Dermis microvascular lymphatic vessel endothelial cell (primary cell): ENCODE measurements at regions not wholly inside any gene's neighbourhood (a gene's known extent, or its start where the extent isn't known, plus 50 kb on each side); places are given as distances from the start of the nearest gene placed in this dataset.
A peak's percentile ranks its signal among the peaks of the same experiment; 100 is the strongest.

Source experiments
- DNase-seq, 2 donors: peaks; one replicate each; pipeline versions ENCODE4 v3.0.0 to v3.0.0-alpha.2; 2010; ENCODE audit warnings: low read depth in 2 of 2

DNA sequence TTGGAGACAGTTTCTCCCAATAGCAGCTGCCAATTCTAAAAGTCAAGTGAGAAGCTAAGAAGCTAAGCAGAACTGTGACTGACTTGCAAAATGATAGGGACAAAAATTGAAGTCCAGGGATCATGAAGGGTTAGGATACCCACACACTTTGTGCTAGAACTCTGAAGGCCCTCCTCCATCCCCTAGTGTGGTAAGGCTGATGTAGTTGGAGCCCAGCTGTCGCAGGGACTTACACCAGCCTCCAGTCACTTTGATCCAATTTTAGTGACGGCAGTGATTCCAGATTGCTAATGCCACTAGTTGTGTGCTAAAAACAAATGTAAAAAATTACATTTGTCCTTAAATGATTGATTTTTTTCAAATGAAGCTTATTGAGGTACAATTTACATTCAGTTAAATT lies 742.7 kb upstream of the ZNF608 start:
- DNase-seq = no peak

- DNase-seq = no peak
Observed at GRCh38 chr5:125491986-125492492, 745.6 kb upstream of the ZNF608 start.

- no peak for DNase-seq
Observed at GRCh38 chr5:125492977-125493376, 746.5 kb upstream of the ZNF608 start.

DNA sequence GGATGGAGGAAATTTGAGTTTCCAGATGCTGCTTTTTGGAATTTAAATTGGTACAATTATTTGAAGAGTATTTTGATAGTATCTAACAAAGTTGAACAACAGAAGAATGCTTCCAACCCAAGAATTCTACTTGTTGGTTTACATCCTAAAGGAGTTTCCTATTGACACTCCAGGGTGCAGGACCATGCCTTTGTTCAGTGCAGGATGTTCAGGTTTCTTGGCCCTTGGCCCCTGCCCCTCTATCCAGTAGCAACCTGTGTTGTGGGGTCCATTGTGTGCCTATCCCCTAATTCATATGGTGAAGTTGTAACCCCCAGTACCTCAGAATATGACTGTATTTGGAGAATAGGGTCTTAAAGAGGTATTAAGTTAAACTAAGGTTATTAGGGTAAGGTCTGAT lies 750.0 kb upstream of the ZNF608 start:
- DNase-seq = no peak

GRCh38 chr5:125497651-125498050 lies 751.2 kb upstream of the ZNF608 start:
- DNase-seq = no peak

GRCh38 chr5:125499636-125500332 lies 753.3 kb upstream of the ZNF608 start:
- no peak for DNase-seq

- no peak for DNase-seq
Observed at GRCh38 chr5:125501396-125501795, 755.0 kb upstream of the ZNF608 start.

DNA sequence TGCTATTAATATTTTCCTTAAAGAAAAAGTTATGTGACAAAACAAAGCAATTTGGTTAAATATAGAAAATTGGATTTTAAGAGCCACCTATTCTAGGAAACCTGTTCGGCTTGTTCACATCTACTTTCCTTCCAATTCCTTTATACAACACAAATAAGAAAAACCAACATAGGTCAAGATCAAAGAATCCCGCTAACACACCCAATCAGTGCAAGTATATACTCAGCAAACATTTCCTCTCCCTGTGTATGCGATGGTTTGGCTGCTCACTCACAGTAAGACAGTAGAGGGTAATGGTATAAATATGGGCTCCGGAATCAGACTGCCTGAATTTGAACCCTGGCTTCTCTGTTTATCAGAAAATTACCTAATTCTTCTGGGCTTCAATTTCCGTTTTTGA lies 757.5 kb upstream of the ZNF608 start:
- no peak for DNase-seq

DNA sequence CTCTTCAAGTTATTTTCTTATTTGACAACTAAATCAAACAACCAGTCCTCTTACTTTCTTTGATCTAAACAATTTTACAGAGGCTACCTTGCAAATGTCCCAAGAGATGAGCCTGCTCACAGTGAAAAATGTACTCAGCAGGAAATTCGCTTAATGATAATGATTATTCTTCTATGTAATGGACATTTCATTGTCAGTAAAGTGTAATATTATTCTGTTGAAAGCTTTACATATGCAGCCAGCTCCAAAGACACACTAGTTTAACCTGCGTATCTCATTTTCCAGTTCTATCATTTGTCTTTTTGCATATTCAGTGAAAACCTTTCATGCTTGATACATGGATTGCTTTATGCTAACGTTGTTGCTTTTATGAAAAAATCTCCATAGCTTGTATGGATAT lies 758.7 kb upstream of the ZNF608 start:
- no peak for DNase-seq

DNA sequence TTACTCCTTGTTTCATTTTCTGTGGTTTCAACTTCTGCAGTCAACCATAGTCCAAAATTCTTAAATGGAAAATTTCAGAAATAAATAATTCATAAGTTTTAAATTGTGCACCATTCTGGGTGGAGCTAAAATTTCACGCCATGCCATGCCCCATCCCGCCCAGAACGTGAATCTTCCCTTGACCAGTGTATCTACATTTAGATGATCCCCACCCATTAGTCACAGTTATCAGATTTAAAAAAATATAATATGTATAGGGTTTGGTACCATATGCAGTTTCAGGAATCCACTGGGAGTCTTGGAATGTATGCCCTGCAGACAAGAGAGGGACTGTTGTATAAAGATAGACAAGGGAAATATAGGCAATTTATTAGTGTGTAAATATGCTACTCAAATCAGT lies 759.7 kb upstream of the ZNF608 start:
- no peak for DNase-seq

DNA sequence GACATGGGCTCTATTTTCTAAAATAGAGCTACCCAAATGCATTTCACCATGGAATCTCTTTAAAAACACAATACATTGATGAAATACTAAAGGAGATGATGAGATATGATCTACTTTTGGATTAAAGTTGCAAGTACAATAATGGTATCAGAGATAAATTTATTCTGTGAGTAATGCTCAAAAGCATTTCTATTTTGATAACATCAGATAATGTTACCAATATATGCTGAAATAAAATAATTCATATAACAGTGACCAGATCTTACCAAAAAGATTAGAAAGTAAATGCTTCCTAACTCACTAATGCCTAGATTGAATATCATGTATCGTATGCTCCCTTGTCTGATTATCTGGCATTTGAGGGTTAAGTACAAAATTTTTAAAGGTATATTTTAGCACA lies 761.8 kb upstream of the ZNF608 start:
- no peak for DNase-seq

DNA sequence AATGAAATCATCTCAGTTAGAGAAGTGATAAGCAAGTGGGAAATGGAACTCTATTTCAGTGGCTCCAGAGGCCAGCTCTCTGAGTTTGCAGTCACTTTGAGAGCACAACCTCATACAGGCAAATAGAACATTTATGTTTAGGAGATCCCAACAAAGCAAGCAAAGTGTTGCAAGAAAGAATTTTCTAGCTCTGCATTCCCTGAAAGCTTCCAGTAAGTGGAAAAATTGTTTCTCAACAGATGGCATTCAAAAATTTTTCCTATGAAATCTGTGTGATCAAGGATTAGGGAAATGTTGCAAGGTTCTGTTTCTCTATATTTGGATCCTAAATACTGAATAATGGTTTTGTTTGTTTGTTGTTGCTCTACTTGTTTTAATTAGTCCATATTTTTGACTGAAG lies 764.2 kb upstream of the ZNF608 start:
- no peak for DNase-seq

DNA sequence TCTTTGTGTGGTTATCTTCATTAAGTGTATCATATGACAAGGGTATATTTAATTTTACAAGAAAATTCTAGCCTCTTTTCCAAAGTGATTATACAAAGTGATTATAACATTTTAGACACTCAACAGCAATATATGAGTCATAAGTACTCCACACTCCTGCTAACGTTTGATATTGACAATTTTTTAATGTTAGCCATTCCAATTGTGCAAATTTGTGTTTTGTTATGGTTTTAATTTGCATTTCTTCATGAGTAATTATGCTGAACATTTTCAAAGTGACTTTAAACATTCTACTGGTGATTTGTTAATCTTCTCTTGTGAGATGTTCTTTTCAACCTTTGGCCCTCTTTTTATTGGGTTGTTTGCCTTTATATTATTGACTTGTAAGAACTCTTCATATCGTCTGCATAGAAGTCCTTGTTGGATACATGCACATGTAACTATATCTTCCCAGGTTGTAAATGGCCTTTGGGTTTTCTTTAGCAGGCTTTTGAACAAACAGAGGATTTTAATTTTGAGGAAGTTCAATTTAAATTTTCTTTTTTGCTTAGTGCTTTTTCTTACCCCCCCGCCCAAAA lies 771.6 kb upstream of the ZNF608 start:
- DNase-seq = no peak

DNA sequence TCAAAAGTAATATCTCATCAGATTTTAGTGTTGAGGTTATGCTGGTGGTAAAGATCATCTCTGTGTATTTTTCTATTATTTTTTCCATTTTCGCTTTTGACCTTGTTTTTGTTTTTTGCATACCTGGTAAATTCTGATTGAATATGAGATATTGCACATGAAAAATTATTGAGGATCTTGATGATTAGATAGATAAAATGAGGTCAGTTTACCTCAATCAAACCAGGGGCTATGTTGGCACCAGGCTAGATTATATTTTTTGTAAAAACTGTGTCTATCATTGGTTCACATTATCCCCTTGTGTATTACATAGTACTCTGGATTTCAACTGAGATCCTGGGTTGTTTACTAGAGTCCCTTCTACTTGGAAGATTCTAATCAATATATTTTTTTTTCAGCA lies 774.9 kb upstream of the ZNF608 start:
- no peak for DNase-seq

- DNase-seq = peak in 1 of 2 donors; percentile 1
Observed at GRCh38 chr5:125525356-125525755, 778.9 kb upstream of the ZNF608 start.

DNA sequence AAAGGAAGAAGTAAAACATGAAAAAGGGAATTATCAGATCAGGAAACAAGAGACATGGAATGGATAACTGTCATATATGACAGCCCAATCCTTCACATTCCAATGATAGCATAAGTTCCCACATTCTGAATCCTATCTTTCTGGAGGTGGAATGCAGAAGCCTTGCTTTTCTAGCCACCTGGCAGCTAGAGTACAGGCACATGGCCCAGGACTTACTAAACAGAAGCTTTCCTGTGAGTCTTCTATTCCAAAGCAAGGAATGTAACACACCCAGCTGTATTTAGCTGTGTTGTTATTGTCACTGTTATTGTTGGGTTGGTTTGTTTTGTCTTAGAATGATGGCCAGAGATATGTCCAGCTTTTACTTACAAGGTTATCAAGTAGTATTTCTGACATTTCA lies 780.5 kb upstream of the ZNF608 start:
- peak in 1 of 2 donors; percentile 7 for DNase-seq

GRCh38 chr5:125528881-125529280 lies 782.4 kb upstream of the ZNF608 start:
- no peak for DNase-seq

GRCh38 chr5:125530833-125531615 lies 784.6 kb upstream of the ZNF608 start:
- DNase-seq = no peak

DNA sequence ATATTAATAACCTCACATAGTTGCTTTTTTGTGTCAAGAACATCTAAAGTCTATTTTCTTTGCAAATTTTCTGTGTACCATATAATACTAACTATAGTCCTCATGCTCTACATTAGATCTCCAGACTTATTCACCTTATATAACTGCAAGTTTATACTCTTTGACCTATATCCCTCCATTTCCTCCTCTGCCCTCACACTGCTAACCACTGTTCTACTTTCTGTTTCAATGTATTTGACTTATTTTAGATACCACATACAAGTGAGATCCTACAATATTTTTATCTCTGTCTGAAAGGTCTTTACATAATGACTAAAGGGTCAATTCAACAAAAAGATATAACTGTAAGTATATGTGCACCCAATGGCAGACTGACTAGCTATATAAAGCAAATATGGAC lies 789.7 kb upstream of the ZNF608 start:
- no peak for DNase-seq

DNA sequence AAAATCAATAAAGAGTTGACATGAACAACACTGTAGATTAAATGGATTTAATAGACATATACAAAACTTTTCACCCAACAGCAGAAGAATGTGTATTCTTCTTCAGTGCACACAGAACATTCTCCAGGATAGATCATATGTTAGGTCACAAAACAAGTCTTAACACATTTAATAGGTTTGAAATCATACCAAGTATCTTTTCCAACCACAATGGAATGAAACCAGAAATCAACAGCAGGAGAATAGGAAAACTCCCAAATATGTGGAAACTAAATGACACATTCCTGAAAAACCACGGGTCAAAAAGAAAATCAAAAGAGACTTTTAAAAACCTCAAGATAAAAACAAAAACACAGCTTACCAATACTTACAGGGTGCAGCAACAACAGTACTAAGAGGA lies 790.1 kb upstream of the ZNF608 start:
- DNase-seq = no peak

GRCh38 chr5:125537661-125538060 lies 791.2 kb upstream of the ZNF608 start:
- DNase-seq = no peak

DNA sequence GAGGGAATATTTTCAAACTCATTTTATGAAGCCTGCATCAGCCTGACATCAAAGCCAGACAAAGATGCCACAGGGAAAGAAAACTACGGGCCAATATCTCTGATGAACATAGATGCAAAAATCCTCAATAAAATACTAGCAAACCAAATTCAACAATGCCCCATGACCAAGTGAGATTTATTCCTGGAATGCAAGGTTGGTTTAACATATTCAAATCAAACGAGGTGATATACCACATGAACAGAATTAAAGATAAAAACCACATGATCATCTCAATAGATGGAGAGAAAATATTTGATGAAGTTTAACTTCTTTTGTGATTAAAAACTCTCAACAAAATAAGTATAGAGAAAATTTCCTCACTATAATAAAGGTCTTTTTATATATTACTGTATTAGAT lies 792.0 kb upstream of the ZNF608 start:
- DNase-seq = no peak

DNA sequence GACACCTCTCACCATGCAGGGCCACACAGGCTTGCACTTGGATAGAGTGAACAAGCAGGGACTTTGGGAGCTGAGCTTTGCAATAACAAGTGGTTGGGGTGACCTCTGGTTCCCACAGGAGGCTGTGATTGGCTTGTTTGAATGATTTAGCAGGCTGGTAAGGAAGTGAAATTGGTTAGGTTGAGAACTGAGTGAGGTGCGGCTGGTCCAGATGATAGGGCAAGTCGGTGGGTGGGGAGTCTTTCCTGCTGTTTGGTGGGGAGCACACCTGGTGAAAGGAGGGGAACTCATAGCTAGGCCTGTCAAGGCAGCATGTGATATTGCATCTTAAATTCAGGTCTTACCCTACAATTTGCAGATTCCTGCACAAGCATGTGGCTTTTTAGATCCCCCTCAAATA lies 794.6 kb upstream of the ZNF608 start:
- DNase-seq = no peak
